ENCODE measurements at regions not wholly inside any gene's neighbourhood (a gene's known extent, or its start where the extent isn't known, plus 50 kb on each side); places are given as distances from the start of the nearest gene placed in this dataset.

GRCh38 chr13:89955773-89956172 is 1391.7 kb upstream of the MIR17HG start:
- DNase-seq (ENCODE audit: low spot score): no peak
- TF ChIP-seq, protein P1, sequence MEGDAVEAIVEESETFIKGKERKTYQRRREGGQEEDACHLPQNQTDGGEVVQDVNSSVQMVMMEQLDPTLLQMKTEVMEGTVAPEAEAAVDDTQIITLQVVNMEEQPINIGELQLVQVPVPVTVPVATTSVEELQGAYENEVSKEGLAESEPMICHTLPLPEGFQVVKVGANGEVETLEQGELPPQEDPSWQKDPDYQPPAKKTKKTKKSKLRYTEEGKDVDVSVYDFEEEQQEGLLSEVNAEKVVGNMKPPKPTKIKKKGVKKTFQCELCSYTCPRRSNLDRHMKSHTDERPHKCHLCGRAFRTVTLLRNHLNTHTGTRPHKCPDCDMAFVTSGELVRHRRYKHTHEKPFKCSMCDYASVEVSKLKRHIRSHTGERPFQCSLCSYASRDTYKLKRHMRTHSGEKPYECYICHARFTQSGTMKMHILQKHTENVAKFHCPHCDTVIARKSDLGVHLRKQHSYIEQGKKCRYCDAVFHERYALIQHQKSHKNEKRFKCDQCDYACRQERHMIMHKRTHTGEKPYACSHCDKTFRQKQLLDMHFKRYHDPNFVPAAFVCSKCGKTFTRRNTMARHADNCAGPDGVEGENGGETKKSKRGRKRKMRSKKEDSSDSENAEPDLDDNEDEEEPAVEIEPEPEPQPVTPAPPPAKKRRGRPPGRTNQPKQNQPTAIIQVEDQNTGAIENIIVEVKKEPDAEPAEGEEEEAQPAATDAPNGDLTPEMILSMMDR (IDR thresholded peaks at IDR 0.05; ENCODE audit: extremely low read depth, missing control alignments): no peak

GRCh38 chr13:89959074-89959473 is 1388.4 kb upstream of the MIR17HG start:
- no peak for DNase-seq (ENCODE audit: low spot score)
- TF ChIP-seq, protein P1 (IDR thresholded peaks at IDR 0.05; ENCODE audit: extremely low read depth, missing control alignments): no peak

GRCh38 chr13:89965252-89965651 is 1382.2 kb upstream of the MIR17HG start:
- DNase-seq (ENCODE audit: low spot score): no peak
- TF ChIP-seq, protein P1 (IDR thresholded peaks at IDR 0.05; ENCODE audit: extremely low read depth, missing control alignments): no peak

GRCh38 chr13:89966524-89966923 is 1381.0 kb upstream of the MIR17HG start:
- DNase-seq (ENCODE audit: low spot score): no peak
- TF ChIP-seq, protein P1 (IDR thresholded peaks at IDR 0.05; ENCODE audit: extremely low read depth, missing control alignments): no peak

DNA sequence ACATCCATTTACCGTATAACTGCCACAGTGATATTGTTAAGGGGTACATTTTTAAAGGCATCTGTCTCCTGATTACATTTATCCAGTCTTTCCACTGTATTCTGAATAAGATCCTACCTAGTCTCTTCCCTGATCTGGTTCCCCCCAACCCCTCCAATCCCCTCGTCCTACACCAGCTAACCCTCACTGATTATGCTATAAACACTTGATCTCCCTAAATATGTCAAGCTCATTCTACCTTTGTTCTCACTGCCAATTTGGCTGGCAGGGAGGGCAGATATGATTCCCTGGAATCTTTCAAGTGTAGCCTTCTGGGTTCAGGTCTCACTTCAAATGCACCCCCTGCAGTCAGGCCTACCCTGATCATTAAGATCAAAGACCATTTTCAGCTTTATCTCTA is 1379.8 kb upstream of the MIR17HG start:
- TF ChIP-seq, protein P1 (IDR thresholded peaks at IDR 0.05; ENCODE audit: extremely low read depth, missing control alignments): no peak
- DNase-seq (ENCODE audit: low spot score): no peak

DNA sequence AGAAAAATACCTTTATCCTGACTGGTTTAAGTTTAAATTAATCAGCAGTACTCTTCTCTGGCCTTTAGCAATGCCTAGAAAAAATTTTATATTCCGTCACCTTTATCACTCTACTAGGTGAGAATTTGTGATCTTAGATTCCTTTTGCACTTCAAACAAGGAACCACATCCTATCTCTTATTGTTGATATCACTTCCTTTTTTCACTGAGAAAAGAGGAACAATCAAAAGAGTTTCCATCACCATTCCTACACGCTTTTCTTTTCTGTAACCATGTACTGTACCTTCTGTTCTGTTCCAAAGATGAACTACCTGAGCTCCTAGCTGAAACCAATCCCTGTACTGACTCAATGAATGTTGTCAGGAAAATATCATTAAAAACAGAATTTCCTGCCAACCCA is 1379.0 kb upstream of the MIR17HG start:
- TF ChIP-seq, protein P1 (IDR thresholded peaks at IDR 0.05; ENCODE audit: extremely low read depth, missing control alignments): no peak
- no peak for DNase-seq (ENCODE audit: low spot score)

- DNase-seq (ENCODE audit: low spot score): no peak
- TF ChIP-seq, protein P1 (IDR thresholded peaks at IDR 0.05; ENCODE audit: extremely low read depth, missing control alignments): no peak
These were observed 1377.2 kb upstream of the MIR17HG start for GRCh38 chr13:89970353-89970709.
